Prostate gland (tissue), 2 donors: ENCODE measurements at regions not wholly inside any gene's neighbourhood (a gene's known extent, or its start where the extent isn't known, plus 50 kb on each side); places are given as distances from the start of the nearest gene placed in this dataset.

Experiments used
- DNase-seq: peaks from one replicate; pipeline ENCODE4 v3.0.0-alpha.2; 2019; ENCODE audit warnings: low spot score
- H3K27ac ChIP-seq, 2 donors: fragments of 200-600 bp; sonication (generic); 2 replicates each; pipeline ENCODE4 v1.5.1; 2017 to 2019
- H3K27me3 ChIP-seq: fragments of 200-600 bp; sonication (generic); replicated peaks from 2 replicates; pipeline ENCODE4 v1.5.1; 2019; ENCODE audit not compliant: insufficient read depth
- H3K36me3 ChIP-seq, 2 donors: fragments of 200-600 bp; sonication (generic); 1 replicate in 1 of 2; 2 replicates in 1 of 2; pipeline versions ENCODE4 v1.5.1 to v1.8.1; 2017 to 2019
- H3K4me1 ChIP-seq: fragments of 200-600 bp; sonication (generic); replicated peaks from 2 replicates; pipeline ENCODE4 v1.5.1; 2019
- H3K4me3 ChIP-seq, 2 donors: fragments of 200-600 bp; sonication (generic); 2 replicates each; pipeline ENCODE4 v1.5.1; 2017 to 2019
- H3K9me3 ChIP-seq: fragments of 200-600 bp; sonication (generic); 2 replicates; pipeline ENCODE4 v1.5.1; 2017
- CTCF ChIP-seq, 4 experiments: fragments of 200-600 bp in 2 of 4; fragments of 450-650 bp in 2 of 4; sonication (generic) in 2 of 4; IDR thresholded peaks; 1 replicate in 3 of 4; 2 replicates in 1 of 4; pipeline ENCODE4 v1.5.1; 2016 to 2019; ENCODE audit warnings: antibody characterized with exemption in 4 of 4, mild to moderate bottlenecking in 2 of 4, moderate library complexity in 2 of 4
- POLR2A ChIP-seq: fragments of 450-650 bp; IDR thresholded peaks from one replicate; pipeline ENCODE4 v1.6.1; 2016; ENCODE audit warnings: antibody characterized with exemption, mild to moderate bottlenecking
- POLR2AphosphoS5 ChIP-seq: sonication (generic); formaldehyde crosslinking; IDR thresholded peaks from one replicate; pipeline ENCODE4 v1.6.1; 2017; ENCODE audit warnings: antibody characterized with exemption
- WGBS: methylation state at CpG from one replicate; pipeline ENCODE4 v1.1.5; 2018; 5-methylcytosine and 5-hydroxymethylcytosine counted together
- intact Hi-C: fragments of 100-400 bp; cut with DNase I; formaldehyde crosslinking; loops from one replicate; pipeline ENCODE4 v1.14.2; 2022

- no peaks in the 10 kb centered on the region for H3K4me1 ChIP-seq
- whole genome bisulfite sequencing: 76% methylated on average over 5 of the region's 5 CpGs
- H3K36me3 ChIP-seq: no peaks in the 10 kb centered on the region
- DNase-seq: no peak
- TF ChIP-seq POLR2AphosphoS5 (no peak), CTCF (IDR thresholded peaks at IDR 0.05) (no peak), POLR2A (no peak)
- intact Hi-C loops: no loop called here
- no peak overlapping the region for H3K27ac ChIP-seq
- H3K9me3 ChIP-seq: no peaks in the 10 kb centered on the region
- H3K27me3 ChIP-seq: no peaks in the 10 kb centered on the region
- no peak overlapping the region for H3K4me3 ChIP-seq
These were observed 227.8 kb upstream of the PLSCR5 start for GRCh38 chr3:146832857-146833458.

- H3K36me3 ChIP-seq: no peaks in the 10 kb centered on the region
- H3K27me3 ChIP-seq: no peaks in the 10 kb centered on the region
- no peak overlapping the region for H3K4me3 ChIP-seq
- H3K27ac ChIP-seq: no peak overlapping the region
- no peaks in the 10 kb centered on the region for H3K9me3 ChIP-seq
- no peak for TF ChIP-seq POLR2AphosphoS5
- no peak for TF ChIP-seq POLR2A
- no peak for TF ChIP-seq CTCF (IDR thresholded peaks at IDR 0.05)
- intact Hi-C loops: no loop called here
- 94% methylated on average over 1 of the region's 1 CpG for WGBS
- no peaks in the 10 kb centered on the region for H3K4me1 ChIP-seq
- DNase-seq: no peak
These were observed 226.5 kb upstream of the PLSCR5 start for GRCh38 chr3:146831659-146832058.

- DNase-seq: no peak
- TF ChIP-seq CTCF (IDR thresholded peaks at IDR 0.05): no peak
- TF ChIP-seq POLR2AphosphoS5: no peak
- no peak for TF ChIP-seq POLR2A
- intact Hi-C loops: no loop called here
- Histone ChIP-seq H3K9me3 (no peaks in the 10 kb centered on the region), H3K4me3 (no peak overlapping the region), H3K36me3 (no peaks in the 10 kb centered on the region), H3K27ac (no peak overlapping the region), H3K27me3 (no peaks in the 10 kb centered on the region), H3K4me1 (no peaks in the 10 kb centered on the region)
These were observed 225.1 kb upstream of the PLSCR5 start for GRCh38 chr3:146830231-146830630.

GRCh38 chr3:146827836-146828235 is 222.7 kb upstream of the PLSCR5 start:
- no peaks in the 10 kb centered on the region for H3K9me3 ChIP-seq
- WGBS: 10% methylated on average over 1 of the region's 1 CpG
- no peak overlapping the region for H3K4me3 ChIP-seq
- intact Hi-C loops: no loop called here
- no peaks in the 10 kb centered on the region for H3K4me1 ChIP-seq
- TF ChIP-seq POLR2AphosphoS5: no peak
- no peak for TF ChIP-seq CTCF (IDR thresholded peaks at IDR 0.05)
- no peak for TF ChIP-seq POLR2A
- no peaks in the 10 kb centered on the region for H3K36me3 ChIP-seq
- H3K27ac ChIP-seq: no peak overlapping the region
- no peaks in the 10 kb centered on the region for H3K27me3 ChIP-seq
- DNase-seq: no peak

GRCh38 chr3:146823622-146824021 is 218.5 kb upstream of the PLSCR5 start:
- no peaks in the 10 kb centered on the region for H3K4me1 ChIP-seq
- no peaks in the 10 kb centered on the region for H3K9me3 ChIP-seq
- WGBS: 56% methylated on average over 1 of the region's 1 CpG
- TF ChIP-seq POLR2AphosphoS5: no peak
- no peak for TF ChIP-seq CTCF (IDR thresholded peaks at IDR 0.05)
- TF ChIP-seq POLR2A: no peak
- no peaks in the 10 kb centered on the region for H3K27me3 ChIP-seq
- H3K27ac ChIP-seq: no peak overlapping the region
- no peak overlapping the region for H3K4me3 ChIP-seq
- intact Hi-C loops: no loop called here
- no peaks in the 10 kb centered on the region for H3K36me3 ChIP-seq
- no peak for DNase-seq
